Tibial nerve (tissue), 3 donors: ENCODE measurements at regions not wholly inside any gene's neighbourhood (a gene's known extent, or its start where the extent isn't known, plus 50 kb on each side); places are given as distances from the start of the nearest gene placed in this dataset.

Experiments
- CTCF ChIP-seq, 5 experiments: fragments of 200-600 bp in 3 of 5; fragments of 450-650 bp in 2 of 5; sonication (generic) in 3 of 5; IDR thresholded peaks; one replicate each; pipeline ENCODE4 v1.5.1; 2016 to 2019; ENCODE audit warnings: antibody characterized with exemption in 5 of 5, mild to moderate bottlenecking in 3 of 5, moderate library complexity in 2 of 5
- POLR2A ChIP-seq, 2 donors: fragments of 450-650 bp; IDR thresholded peaks; one replicate each; pipeline ENCODE4 v1.6.1; 2017; ENCODE audit warnings: antibody characterized with exemption in 2 of 2, mild to moderate bottlenecking in 2 of 2, moderate library complexity in 2 of 2

GRCh38 chr12:77514511-77514910 lies 316.2 kb upstream of the NAV3 start:
- TF ChIP-seq CTCF (IDR thresholded peaks at IDR 0.05): no peak
- no peak for TF ChIP-seq POLR2A (IDR thresholded peaks at IDR 0.05)
